HG03378 (cell line): ENCODE measurements at regions not wholly inside any gene's neighbourhood (a gene's known extent, or its start where the extent isn't known, plus 50 kb on each side); places are given as distances from the start of the nearest gene placed in this dataset.
A peak's percentile ranks its signal among the peaks of the same experiment; 100 is the strongest.

Experiments
- ATAC-seq: cut with Tn5 transposase; IDR thresholded peaks from one replicate; pipeline ENCODE4 v1.9.1; 2021; ENCODE audit warnings: mild to moderate bottlenecking, moderate library complexity; ENCODE audit not compliant: unreplicated experiment

DNA sequence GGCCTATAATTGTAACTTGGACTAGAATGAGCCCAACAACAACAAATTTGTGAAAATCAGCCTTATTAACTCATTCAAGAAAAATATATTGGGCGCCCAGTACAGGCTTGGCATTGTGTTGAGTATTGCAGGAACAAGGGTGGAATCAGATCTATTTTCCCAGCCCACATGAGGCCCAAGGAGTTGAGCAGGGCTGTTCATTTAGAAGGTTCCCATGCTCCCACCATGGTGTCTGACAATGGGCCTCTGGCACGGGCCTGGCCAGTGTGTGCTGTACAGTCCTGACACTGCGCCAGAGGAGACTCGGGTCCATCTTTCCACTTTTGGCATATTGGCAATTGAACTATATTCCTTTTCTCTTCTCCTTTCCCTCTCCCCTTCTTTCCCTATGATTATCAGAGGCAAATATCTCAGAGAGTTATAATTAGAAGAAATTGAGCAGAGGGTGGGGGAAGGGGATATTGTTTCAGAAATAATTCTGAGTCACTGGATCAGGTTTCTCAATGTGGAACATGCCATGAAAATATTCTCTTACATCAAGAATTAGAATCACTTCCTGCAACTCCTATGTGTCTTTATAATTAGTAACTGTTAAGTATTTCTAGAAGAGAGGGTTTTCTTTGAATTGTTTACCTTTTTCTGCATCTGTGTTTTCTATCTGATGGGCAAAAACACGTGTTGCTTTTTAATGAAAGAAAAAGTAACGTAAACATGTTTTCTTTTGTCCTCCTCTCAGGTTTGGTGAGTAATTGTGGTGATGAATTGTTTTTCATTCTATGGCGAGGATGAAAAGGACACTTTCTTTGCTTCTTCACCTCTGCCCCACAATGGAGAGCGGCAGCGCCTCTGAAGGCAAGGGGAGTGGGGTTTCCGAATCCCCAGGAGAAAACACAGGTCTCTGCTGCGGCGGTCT, 209.4 kb downstream of the FOXA2 start:
- no peak for ATAC-seq

- no peak for ATAC-seq
These were observed 210.3 kb downstream of the FOXA2 start for GRCh38 chr20:22374066-22374465.

DNA sequence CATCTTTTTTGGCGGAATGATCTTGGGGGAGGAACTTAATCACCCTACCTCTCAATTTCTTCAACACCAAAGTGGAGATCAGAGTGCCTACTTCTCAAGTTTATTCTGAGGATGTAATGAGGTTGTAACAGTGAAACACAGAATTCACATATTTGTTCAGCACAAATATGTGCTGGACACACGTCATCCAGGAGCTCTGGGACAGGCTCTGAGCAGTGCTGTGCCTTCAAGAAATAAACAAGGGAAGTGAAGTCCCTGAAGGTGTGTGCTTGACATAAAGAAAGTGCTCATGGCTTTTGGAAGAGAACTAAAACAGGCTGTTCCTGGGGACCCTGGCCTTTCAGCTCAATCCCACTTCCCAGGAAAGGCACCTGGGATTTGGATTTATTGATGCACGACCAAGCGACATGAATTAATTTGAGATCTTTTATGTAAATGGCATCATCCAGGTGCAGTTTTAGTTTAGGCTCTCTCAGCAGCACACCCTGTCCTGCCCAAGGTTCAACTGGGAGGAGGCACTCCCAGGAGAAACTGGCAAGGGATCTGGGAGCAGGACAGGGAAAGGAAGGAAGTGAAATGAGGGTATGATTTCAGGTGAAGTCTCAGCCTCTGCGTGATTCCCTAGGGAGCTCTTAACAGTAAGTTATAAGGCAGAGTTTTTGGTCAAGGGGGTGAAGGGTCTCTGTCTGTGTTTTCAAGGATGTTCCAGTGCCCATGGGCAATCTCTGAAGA, 211.0 kb downstream of the FOXA2 start:
- ATAC-seq = no peak

GRCh38 chr20:22371843-22372242, 212.5 kb downstream of the FOXA2 start:
- peak; percentile 64 for ATAC-seq

DNA sequence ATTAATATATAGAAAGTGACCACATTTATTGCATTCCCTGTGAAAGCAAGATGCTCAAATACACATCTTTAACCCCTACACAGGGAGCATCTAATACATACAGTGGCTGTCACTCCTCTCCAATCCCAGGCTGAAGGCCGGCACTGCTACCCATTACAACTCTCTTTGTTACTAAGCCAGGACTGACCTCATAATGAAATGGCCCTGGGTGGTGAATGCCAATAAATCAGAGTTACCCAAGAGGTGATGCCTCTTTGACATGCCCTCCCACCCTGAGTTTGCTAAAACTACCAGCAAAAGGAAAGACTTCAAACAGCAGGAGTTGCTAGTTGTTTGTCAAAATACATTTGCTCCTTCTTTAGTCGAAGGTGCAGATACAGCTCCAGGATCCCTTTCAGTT, 214.2 kb downstream of the FOXA2 start:
- no peak for ATAC-seq

- ATAC-seq = no peak
These were observed 215.3 kb downstream of the FOXA2 start for GRCh38 chr20:22369100-22369499.

DNA sequence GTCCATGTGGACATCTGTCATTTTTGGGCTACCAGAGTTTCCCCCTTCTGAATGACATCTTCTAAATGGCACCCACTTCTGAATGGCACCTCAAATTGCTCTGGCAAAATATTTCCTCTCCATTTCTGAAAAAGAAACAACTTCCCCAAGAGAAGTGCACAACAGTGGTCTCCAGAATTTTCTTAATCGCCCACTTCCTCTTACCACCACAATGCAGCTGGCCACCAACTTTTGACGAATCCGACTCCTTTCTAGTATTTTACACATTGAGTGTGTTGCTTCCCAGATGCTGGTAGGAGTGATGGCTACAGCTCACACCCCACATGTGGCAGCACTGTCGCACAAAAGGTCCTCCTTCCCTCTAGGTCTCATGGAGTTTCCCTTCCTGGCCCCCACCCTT, 216.1 kb downstream of the FOXA2 start:
- ATAC-seq = no peak

GRCh38 chr20:22366631-22367030, 217.7 kb downstream of the FOXA2 start:
- no peak for ATAC-seq

DNA sequence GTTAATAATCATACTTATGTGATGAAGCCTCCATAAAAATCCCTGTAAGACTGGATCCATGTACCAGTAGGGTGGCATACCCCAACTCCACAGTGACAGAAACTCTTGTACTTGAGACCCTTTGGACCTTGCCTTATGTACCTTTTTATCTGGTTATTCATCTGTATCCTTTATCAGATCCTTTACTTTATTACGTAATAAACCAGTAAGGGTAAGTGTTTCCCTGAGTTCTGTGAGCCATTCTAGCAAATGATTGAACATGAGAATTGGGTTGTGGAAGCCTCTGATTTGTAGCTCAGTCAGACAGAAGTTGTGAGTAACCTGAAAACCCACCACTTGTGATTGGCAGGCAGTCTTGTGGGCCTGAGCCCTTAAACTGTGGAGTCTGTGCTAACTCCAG, 229.7 kb downstream of the FOXA2 start:
- ATAC-seq = no peak

DNA sequence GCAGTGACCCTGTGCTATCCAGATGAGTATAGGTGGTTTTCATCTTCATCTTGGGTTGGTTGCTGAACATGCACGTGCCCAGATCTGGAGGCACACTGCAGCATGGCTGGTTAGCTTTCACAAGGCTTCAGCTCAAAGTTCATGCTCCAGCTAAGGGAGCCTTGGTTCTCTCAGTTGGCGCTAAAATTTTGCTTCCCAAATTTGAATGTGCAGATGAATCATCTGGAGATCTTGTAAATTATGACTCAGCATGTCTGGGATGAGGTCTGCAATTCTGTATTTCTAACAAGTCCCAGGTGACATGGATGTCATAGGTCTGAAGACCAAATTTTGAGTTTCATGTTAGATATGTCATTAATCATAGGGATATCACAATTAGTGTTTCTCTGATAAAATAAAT, 230.8 kb downstream of the FOXA2 start:
- no peak for ATAC-seq

GRCh38 chr20:22352019-22352418, 232.4 kb downstream of the FOXA2 start:
- ATAC-seq = no peak

- ATAC-seq = no peak
These were observed 233.7 kb downstream of the FOXA2 start for GRCh38 chr20:22350624-22351023.

DNA sequence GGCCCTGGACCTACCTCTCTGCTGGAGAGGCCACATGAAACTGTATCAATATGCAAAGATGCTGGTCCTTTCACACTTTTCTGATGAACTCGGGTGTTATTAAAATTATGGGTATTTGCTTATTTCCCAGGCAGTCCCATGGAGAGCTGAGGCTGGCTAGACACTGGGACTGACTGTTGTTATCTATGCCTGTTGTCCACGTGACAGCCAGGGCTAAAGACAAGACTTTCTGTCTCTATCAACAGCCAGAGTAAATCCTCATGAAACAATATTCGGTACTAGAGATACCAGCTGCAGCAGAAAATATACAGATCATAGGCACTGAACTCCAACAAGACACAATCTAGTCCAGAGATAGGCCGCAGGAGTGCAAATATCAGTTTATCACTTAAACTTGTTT, 236.4 kb downstream of the FOXA2 start:
- ATAC-seq = no peak

DNA sequence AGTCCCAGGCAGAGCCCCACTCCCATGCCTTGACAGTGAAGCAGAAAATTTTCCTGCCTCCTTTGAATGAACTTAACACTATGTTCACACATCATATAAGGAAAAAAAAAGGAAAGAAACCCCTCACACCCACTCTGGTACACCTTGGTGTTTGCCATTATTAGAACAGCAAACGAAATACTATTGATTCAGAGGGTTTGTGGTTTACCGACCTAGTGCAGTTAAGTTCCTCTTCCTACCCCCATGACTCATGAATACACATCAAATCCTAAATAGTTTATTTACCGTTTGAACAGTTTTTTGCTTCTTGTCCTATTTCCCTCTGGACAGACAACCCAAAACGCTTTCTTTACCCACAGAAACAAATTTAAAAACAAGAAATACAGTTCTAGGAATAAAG, 237.7 kb downstream of the FOXA2 start:
- ATAC-seq = no peak

GRCh38 chr20:22343612-22344011, 240.8 kb downstream of the FOXA2 start:
- no peak for ATAC-seq

DNA sequence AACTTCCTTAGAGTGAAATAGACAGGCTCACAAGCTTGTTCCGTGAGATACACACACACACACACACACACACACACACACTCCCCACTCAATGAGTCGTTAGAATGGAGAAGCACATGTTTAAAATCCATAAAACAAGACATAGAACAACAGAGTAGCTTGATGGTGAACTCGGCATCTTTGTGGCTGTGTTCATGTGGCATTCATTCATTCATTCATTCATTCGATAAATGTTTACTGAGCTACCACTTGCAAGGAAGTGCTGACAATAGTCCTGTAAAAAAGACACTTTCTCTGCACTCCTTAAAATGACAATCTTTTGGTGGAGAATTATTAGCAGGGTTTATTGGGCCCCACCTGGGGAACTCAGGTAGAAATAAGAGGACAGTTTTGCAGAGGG, 242.0 kb downstream of the FOXA2 start:
- no peak for ATAC-seq

DNA sequence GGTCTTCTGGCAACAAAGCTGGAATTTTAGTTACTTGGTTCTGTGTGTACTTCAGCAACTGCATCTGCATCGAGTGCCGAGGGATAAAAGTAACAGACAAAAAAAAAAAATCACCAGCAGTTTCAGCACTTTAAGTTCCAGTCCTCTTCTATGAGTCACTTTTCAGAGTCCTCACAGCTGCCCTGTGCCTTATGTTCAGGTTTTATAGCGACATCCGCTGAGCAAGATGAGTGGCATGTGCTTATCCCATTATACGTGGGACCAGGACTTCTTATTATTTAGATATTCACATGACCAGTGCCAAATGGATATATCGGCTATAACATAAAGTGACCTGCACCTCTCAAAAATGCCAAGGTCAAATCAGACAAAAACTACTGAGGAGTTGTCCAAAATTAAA, 242.9 kb downstream of the FOXA2 start:
- ATAC-seq = no peak

DNA sequence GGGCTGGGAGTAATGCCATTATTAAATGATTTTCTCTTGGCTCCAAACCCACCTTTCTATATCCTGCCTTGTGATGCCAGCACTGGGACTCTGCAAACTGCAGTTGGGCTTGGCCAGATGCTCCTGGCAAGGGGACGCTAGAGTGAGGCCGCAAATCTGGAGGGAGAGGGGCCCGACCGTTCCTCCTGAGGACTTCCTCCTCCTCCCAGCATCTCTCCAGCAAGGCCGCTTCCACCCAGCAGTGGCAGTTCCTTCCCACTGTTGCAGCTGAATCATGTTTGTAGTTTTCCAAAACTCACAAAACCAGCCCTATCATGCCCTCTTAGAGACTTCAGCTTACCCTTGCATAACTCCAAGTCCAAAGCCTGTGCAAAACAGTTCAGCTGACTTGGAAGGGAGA, 244.4 kb downstream of the FOXA2 start:
- ATAC-seq = no peak

DNA sequence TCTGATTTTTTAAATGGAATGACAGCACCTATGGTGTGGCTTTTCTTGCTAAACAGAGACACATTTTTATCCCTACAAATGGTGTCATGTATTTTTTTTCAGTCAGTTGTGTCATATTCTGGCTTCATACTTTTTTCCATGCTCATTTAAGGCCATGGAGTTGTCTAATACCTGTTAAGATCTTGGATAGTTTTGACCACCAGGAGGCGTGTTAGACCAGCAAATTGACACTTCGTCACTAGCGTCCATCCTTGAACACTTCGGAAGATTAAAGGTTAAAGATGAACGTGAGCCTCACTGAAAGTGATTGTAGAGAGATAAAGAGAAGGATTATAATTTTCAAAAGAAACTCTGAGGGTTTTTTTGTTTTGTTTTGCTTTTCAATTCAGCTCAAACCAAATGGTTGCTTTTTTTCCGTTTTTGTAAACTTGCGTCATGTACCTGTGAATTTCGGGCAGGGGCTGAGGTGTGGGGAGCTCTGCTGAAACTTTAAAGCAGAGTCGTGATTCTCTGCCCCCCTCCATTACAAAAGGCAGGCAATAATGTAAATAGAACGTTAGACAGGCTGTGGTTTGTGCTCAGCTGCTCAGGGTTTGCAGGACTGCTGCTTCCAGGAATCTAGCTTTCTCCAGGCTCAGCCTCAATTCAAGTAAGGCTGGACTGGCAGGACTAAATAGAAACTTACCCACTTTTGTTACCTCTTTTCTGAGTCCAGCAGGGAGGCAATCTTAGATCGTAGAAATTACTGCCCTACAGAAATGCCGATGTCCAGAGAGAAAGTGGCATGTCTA, 245.1 kb downstream of the FOXA2 start:
- no peak for ATAC-seq

- no peak for ATAC-seq
These were observed 246.1 kb downstream of the FOXA2 start for GRCh38 chr20:22338140-22338708.

DNA sequence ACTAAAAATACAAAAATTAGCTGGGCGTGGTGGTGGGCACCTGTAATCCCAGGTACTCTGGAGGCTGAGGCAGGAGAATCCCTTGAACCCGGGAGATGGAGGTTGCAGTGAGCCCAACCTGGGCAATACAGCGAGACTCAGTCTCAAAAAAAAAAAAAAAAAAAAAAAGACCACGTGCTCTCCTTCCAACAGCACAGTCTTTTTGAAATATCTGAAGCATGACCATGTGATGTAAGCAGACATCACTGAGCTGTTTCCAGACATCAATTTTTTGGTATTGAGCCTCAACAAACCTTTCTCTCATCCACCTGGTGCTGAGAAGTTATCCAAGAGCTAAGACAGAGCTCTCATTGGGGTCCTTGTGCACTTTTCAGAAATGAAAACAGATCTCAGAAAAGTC, 249.2 kb downstream of the FOXA2 start:
- ATAC-seq = no peak
